NCI-H2171 treated with DMSO at 0.1 percent for 48 hours (cell line): ENCODE measurements at regions not wholly inside any gene's neighbourhood (a gene's known extent, or its start where the extent isn't known, plus 50 kb on each side); places are given as distances from the start of the nearest gene placed in this dataset.
A peak's percentile ranks its signal among the peaks of the same experiment; 100 is the strongest.
"Not testable (repeated sequence)": the region's sequence is repeated elsewhere in the genome, so short reads cannot be mapped to it uniquely, and the experiment has no call there.

Source experiments
- DNase-seq: peaks from one replicate; lab custom pipeline; 2025; lab: John Stamatoyannopoulos, UW

GRCh38 chr17:30686538-30687479 lies 137.7 kb downstream of the CRLF3 start:
- DNase-seq, result not testable (repeated sequence)

- not testable (repeated sequence) for DNase-seq
Observed at GRCh38 chr17:30682280-30682679, 142.2 kb downstream of the CRLF3 start.

- DNase-seq, result not testable (repeated sequence)
Observed at GRCh38 chr17:30680681-30681080, 143.8 kb downstream of the CRLF3 start.

GRCh38 chr17:30677550-30678249 lies 146.8 kb downstream of the CRLF3 start:
- DNase-seq, result no peak

- not testable (repeated sequence) for DNase-seq
Observed at GRCh38 chr17:30675777-30676492, 148.6 kb downstream of the CRLF3 start.

GRCh38 chr17:30669217-30669649 lies 155.3 kb downstream of the CRLF3 start:
- not testable (repeated sequence) for DNase-seq

GRCh38 chr17:30668360-30669181 lies 155.9 kb downstream of the CRLF3 start:
- DNase-seq, result peak; percentile 26

GRCh38 chr17:30667657-30668359 lies 156.7 kb downstream of the CRLF3 start:
- peak; percentile 82 for DNase-seq

- peak; percentile 10 for DNase-seq
Observed at GRCh38 chr17:30666838-30667656, 157.4 kb downstream of the CRLF3 start.

GRCh38 chr17:30663727-30664455 lies 160.6 kb downstream of the CRLF3 start:
- peak; percentile 37 for DNase-seq

- DNase-seq, result not testable (repeated sequence)
Observed at GRCh38 chr17:30657148-30657547, 167.3 kb downstream of the CRLF3 start.

- not testable (repeated sequence) for DNase-seq
Observed at GRCh38 chr17:30653038-30653437, 171.5 kb downstream of the CRLF3 start.

GRCh38 chr17:30650149-30650548 lies 172.9 kb downstream of the GOSR1 start:
- not testable (repeated sequence) for DNase-seq

GRCh38 chr17:30648015-30648620 lies 170.9 kb downstream of the GOSR1 start:
- not testable (repeated sequence) for DNase-seq

GRCh38 chr17:30645875-30646274 lies 168.7 kb downstream of the GOSR1 start:
- DNase-seq, result not testable (repeated sequence)

GRCh38 chr17:30644713-30645112 lies 167.5 kb downstream of the GOSR1 start:
- DNase-seq, result not testable (repeated sequence)

- DNase-seq, result not testable (repeated sequence)
Observed at GRCh38 chr17:30644287-30644686, 167.1 kb downstream of the GOSR1 start.

- DNase-seq, result not testable (repeated sequence)
Observed at GRCh38 chr17:30641428-30641827, 164.2 kb downstream of the GOSR1 start.
